NB4 (cell line): ENCODE measurements at regions not wholly inside any gene's neighbourhood (a gene's known extent, or its start where the extent isn't known, plus 50 kb on each side); places are given as distances from the start of the nearest gene placed in this dataset.
"Not testable (repeated sequence)": the region's sequence is repeated elsewhere in the genome, so short reads cannot be mapped to it uniquely, and the experiment has no call there.

Experiments used
- MYC ChIP-seq: IDR thresholded peaks from 2 replicates; pipeline ENCODE4 v1.6.1; 2011; ENCODE audit warnings: low read depth, low read length
- POLR2A ChIP-seq: IDR thresholded peaks from 2 replicates; pipeline ENCODE4 v1.6.1; 2011; ENCODE audit warnings: mild to moderate bottlenecking; ENCODE audit not compliant: insufficient read length; ENCODE audit errors: extremely low read depth
- TF ChIP-seq, protein P1 (sequence below): IDR thresholded peaks from one replicate; pipeline ENCODE4 v1.5.1; 2012; ENCODE audit warnings: low read depth, low read length
- TF ChIP-seq, protein P2 (sequence below): IDR thresholded peaks from 2 replicates; pipeline ENCODE4 v1.6.1; 2011; ENCODE audit warnings: low read depth, low read length

DNA sequence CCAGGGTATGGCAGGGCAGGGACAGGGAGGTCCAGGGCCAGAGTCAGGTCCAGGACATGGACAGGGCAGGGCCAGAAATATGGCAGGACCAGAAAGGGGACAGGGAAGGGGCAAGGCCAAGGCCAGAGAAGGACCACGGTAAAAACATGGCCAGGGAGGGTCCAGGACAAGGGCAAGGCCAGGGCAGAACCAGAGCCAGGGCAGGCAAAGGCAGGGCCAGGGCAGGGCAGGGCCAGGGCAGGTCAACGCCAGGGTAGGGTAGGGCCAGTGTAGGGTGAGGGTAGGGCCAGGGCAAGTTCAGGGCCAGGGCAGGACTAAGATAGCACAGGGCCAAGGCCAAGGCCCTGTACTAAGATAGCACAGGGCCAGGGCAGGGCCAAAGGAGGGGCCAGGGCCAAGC, 408.3 kb downstream of the ZNF33B start:
- TF ChIP-seq, protein P1, sequence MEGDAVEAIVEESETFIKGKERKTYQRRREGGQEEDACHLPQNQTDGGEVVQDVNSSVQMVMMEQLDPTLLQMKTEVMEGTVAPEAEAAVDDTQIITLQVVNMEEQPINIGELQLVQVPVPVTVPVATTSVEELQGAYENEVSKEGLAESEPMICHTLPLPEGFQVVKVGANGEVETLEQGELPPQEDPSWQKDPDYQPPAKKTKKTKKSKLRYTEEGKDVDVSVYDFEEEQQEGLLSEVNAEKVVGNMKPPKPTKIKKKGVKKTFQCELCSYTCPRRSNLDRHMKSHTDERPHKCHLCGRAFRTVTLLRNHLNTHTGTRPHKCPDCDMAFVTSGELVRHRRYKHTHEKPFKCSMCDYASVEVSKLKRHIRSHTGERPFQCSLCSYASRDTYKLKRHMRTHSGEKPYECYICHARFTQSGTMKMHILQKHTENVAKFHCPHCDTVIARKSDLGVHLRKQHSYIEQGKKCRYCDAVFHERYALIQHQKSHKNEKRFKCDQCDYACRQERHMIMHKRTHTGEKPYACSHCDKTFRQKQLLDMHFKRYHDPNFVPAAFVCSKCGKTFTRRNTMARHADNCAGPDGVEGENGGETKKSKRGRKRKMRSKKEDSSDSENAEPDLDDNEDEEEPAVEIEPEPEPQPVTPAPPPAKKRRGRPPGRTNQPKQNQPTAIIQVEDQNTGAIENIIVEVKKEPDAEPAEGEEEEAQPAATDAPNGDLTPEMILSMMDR: not testable (repeated sequence)
- TF ChIP-seq POLR2A, MYC: not testable (repeated sequence)
- TF ChIP-seq, protein P2, sequence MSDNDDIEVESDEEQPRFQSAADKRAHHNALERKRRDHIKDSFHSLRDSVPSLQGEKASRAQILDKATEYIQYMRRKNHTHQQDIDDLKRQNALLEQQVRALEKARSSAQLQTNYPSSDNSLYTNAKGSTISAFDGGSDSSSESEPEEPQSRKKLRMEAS: not testable (repeated sequence)
